CD4-positive, alpha-beta T cell (primary cell): ENCODE measurements at regions not wholly inside any gene's neighbourhood (a gene's known extent, or its start where the extent isn't known, plus 50 kb on each side); places are given as distances from the start of the nearest gene placed in this dataset.

Experiments
- ATAC-seq: fragments of 200-7000 bp; cut with Tn5 transposase; one replicate; pipeline ENCODE4 v1.10.0; 2022; ENCODE audit warnings: mild to moderate bottlenecking; ENCODE audit not compliant: poor library complexity
- CTCF ChIA-PET: fragments of 350-600 bp; sonication (Branson Sonifier 250); formaldehyde crosslinking; loops from one replicate; lab custom pipeline; 2021; ENCODE audit warnings: antibody characterized with exemption, inconsistent platforms; lab: Charles Lee
- POLR2A ChIA-PET: fragments of 350-600 bp; sonication (Branson Sonifier 250); formaldehyde crosslinking; loops from one replicate; lab custom pipeline; 2021; ENCODE audit warnings: antibody characterized with exemption, inconsistent platforms; lab: Charles Lee
- DNase-seq, 14 experiments: peaks; one replicate each; pipeline ENCODE4 v3.0.0-alpha.2; 2013 to 2020; ENCODE audit warnings: mixed read lengths in 2 of 14
- H3K27ac ChIP-seq, 2 donors: one replicate each; pipeline versions ENCODE4 v1.5.1 to v1.7.0; 2013; ENCODE audit warnings: low read length in 2 of 2, low read depth in 1 of 2, mild to moderate bottlenecking in 1 of 2
- H3K27me3 ChIP-seq, 2 experiments: 1 replicate in 1 of 2; 2 replicates in 1 of 2; pipeline versions ENCODE4 v1.6.1 to v1.7.0; 2013; ENCODE audit warnings: low read length in 2 of 2, control low read depth in 1 of 2, mild to moderate bottlenecking in 1 of 2, moderate library complexity in 1 of 2; ENCODE audit not compliant: insufficient read depth in 2 of 2, control insufficient read depth in 1 of 2
- H3K36me3 ChIP-seq: one replicate; pipeline ENCODE4 v1.6.1; 2013; ENCODE audit warnings: low read length, control low read depth; ENCODE audit not compliant: insufficient read depth
- H3K4me1 ChIP-seq: one replicate; pipeline ENCODE4 v1.6.1; 2013; ENCODE audit warnings: low read length, control low read depth; ENCODE audit not compliant: insufficient read depth
- H3K4me3 ChIP-seq: one replicate; pipeline ENCODE4 v1.5.1; 2013; ENCODE audit warnings: mild to moderate bottlenecking, low read length, moderate library complexity
- H3K9me3 ChIP-seq, 2 experiments: 1 replicate in 1 of 2; 2 replicates in 1 of 2; pipeline versions ENCODE4 v1.6.1 to v1.7.0; 2013; ENCODE audit warnings: low read length in 2 of 2, mild to moderate bottlenecking in 2 of 2, control low read depth in 1 of 2, moderate library complexity in 1 of 2; ENCODE audit not compliant: control insufficient read depth in 1 of 2, insufficient read depth in 1 of 2
- H3K27ac Mint-ChIP-seq: one replicate; pipeline ENCODE4 v1.8.0; 2020; ENCODE audit warnings: mixed read lengths
- H3K27me3 Mint-ChIP-seq: one replicate; pipeline ENCODE4 v1.8.0; 2021; ENCODE audit warnings: mixed read lengths
- H3K36me3 Mint-ChIP-seq: one replicate; pipeline ENCODE4 v1.8.0; 2021; ENCODE audit warnings: low read depth, mixed read lengths
- H3K4me1 Mint-ChIP-seq: one replicate; pipeline ENCODE4 v1.8.0; 2021; ENCODE audit warnings: low read depth, mixed read lengths
- H3K4me3 Mint-ChIP-seq: one replicate; pipeline ENCODE4 v1.8.0; 2020; ENCODE audit warnings: mild to moderate bottlenecking, mixed read lengths
- H3K9me3 Mint-ChIP-seq: one replicate; pipeline ENCODE4 v1.8.0; 2020; ENCODE audit warnings: mixed read lengths
- CTCF ChIP-seq: fragments of 200-600 bp; IDR thresholded peaks from one replicate; pipeline ENCODE4 v1.8.0; 2022; ENCODE audit warnings: antibody characterized with exemption, mild to moderate bottlenecking
- intact Hi-C, 2 experiments: fragments of 100-400 bp; cut with DNase I in 1 of 2; cut with micrococcal nuclease in 1 of 2; formaldehyde crosslinking; loops; one replicate each; pipeline versions ENCODE4 v1.15.1 to v1.9.0; 2023 to 2025; cut with DNase I, micrococcal nuclease

GRCh38 chr11:107272561-107272960, 185.1 kb downstream of the CWF19L2 start:
- DNase-seq (no peak), ATAC-seq (no peak)
- ChIA-PET POLR2A (no interaction called here), CTCF (no interaction called here)
- intact Hi-C loops, result no loop called here
- H3K4me3 ChIP-seq, result no peak overlapping the region
- no peak overlapping the region for H3K27ac ChIP-seq
- TF ChIP-seq CTCF, result no peak
- Mint-ChIP-seq H3K4me3 (no peak overlapping the region), H3K9me3 (peaks cover 3% of the 10 kb centered on the region), H3K27ac (no peak overlapping the region), H3K4me1 (no peaks in the 10 kb centered on the region), H3K36me3 (no peaks in the 10 kb centered on the region), H3K27me3 (no peaks in the 10 kb centered on the region)
- no peaks in the 10 kb centered on the region for H3K36me3 ChIP-seq
- H3K27me3 ChIP-seq, result no peaks in the 10 kb centered on the region
- H3K4me1 ChIP-seq, result no peaks in the 10 kb centered on the region
- peaks cover 0 to 4% of the 10 kb centered on the region in 2 experiments for H3K9me3 ChIP-seq

- Histone ChIP-seq H3K27me3 (no peaks in the 10 kb centered on the region), H3K9me3 (no peaks in the 10 kb centered on the region), H3K4me1 (no peaks in the 10 kb centered on the region), H3K4me3 (no peak overlapping the region), H3K36me3 (no peaks in the 10 kb centered on the region), H3K27ac (no peak overlapping the region)
- DNase-seq, result no peak
- Mint-ChIP-seq H3K36me3 (no peaks in the 10 kb centered on the region), H3K4me3 (no peak overlapping the region), H3K27ac (no peak overlapping the region), H3K4me1 (no peaks in the 10 kb centered on the region), H3K27me3 (no peaks in the 10 kb centered on the region), H3K9me3 (no peaks in the 10 kb centered on the region)
- ChIA-PET CTCF (no interaction called here), POLR2A (interaction anchor here (1.2 kb wide), 1 partner anchor 9 kb away, joined by 3 read pairs; no protein-coding TSS in a partner anchor)
- TF ChIP-seq CTCF, result no peak
- ATAC-seq, result no peak
- intact Hi-C loops, result no loop called here
Measured at GRCh38 chr11:107271425-107271824, 186.2 kb downstream of the CWF19L2 start.

GRCh38 chr11:107268977-107269376, 188.6 kb downstream of the CWF19L2 start:
- intact Hi-C loops, result no loop called here
- ChIA-PET CTCF (no interaction called here), POLR2A (no interaction called here)

More at GRCh38 chr11:107268977-107269376, 188.6 kb downstream of the CWF19L2 start:
- no peaks in the 10 kb centered on the region for H3K27me3 ChIP-seq
- TF ChIP-seq CTCF, result no peak
- Mint-ChIP-seq H3K9me3 (no peaks in the 10 kb centered on the region), H3K4me3 (no peak overlapping the region), H3K4me1 (no peaks in the 10 kb centered on the region), H3K27me3 (no peaks in the 10 kb centered on the region), H3K27ac (no peak overlapping the region), H3K36me3 (no peaks in the 10 kb centered on the region)
- no peak overlapping the region for H3K4me3 ChIP-seq
- H3K36me3 ChIP-seq, result no peaks in the 10 kb centered on the region
- DNase-seq, result no peak
- no peaks in the 10 kb centered on the region for H3K9me3 ChIP-seq
- no peak overlapping the region for H3K27ac ChIP-seq
- H3K4me1 ChIP-seq, result no peaks in the 10 kb centered on the region
- ATAC-seq, result no peak
